Muscle layer of colon (tissue), 2 donors: ENCODE measurements at regions not wholly inside any gene's neighbourhood (a gene's known extent, or its start where the extent isn't known, plus 50 kb on each side); places are given as distances from the start of the nearest gene placed in this dataset.

Experiments
- H3K27ac ChIP-seq: one replicate; pipeline ENCODE4 v1.7.0; 2013; ENCODE audit warnings: low read depth, mild to moderate bottlenecking, low read length, moderate library complexity
- H3K27me3 ChIP-seq, 2 donors: one replicate each; pipeline ENCODE4 v1.7.0; 2013; ENCODE audit warnings: low read length in 2 of 2, mild to moderate bottlenecking in 2 of 2; ENCODE audit not compliant: insufficient read depth in 2 of 2, control insufficient read depth in 1 of 2
- H3K36me3 ChIP-seq: one replicate; pipeline ENCODE4 v1.7.0; 2013; ENCODE audit warnings: mild to moderate bottlenecking, low read length; ENCODE audit not compliant: insufficient read depth
- H3K4me1 ChIP-seq: one replicate; pipeline ENCODE4 v1.7.0; 2013; ENCODE audit warnings: mild to moderate bottlenecking, low read length; ENCODE audit not compliant: insufficient read depth
- H3K4me3 ChIP-seq, 2 donors: one replicate each; pipeline ENCODE4 v1.7.0; 2013; ENCODE audit warnings: low read length in 2 of 2, low read depth in 1 of 2, mild to moderate bottlenecking in 1 of 2, moderate library complexity in 1 of 2
- H3K9ac ChIP-seq: one replicate; pipeline ENCODE4 v1.7.0; 2013; ENCODE audit warnings: low read length
- H3K9me3 ChIP-seq: one replicate; pipeline ENCODE4 v1.7.0; 2013; ENCODE audit warnings: mild to moderate bottlenecking, low read length
- donor health status: abdominal sarcoma.
- donor health status: Adenocarcinoma of cecum.

DNA sequence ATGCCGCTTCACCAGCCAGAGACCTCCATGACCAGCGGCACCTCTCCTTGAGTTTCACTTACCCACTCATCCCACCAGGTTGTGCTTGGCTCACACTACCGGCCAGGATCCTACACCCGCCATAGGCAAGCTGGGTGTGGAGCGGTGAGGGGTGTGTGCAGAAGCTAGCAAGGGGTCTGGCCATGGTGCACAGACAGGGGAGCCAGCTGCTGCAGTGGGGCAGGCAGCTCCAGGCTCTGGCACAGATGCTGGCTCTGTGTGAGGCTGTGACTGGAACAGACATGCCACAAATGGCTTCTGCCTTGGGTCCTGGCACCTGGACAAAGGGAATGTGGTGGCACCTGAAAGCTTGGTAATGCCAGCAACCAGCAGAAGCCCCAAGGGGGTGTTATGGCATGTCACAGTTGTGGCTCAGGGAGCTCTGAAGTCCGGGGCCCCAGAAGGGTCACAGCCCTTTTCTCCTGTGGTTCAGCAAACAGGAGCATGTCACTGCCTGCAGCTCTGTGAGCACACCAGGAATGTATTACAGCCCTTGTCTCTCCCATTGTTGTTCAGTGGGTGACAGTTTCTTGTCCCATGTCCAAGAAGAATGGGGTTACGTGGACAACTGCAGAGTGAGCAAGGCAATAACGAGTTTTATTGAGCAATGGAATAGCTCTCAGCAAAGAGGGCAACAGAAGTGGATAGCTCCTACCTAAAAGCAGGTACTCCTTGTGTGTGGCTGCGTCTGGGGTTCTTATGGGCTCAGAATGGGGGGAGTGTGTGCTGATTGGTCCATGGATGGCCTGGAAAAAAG, 2791.0 kb upstream of the PCDH20 start:
- H3K36me3 ChIP-seq = no peaks in the 10 kb centered on the region
- no peak overlapping the region for H3K27ac ChIP-seq
- no peak overlapping the region for H3K4me3 ChIP-seq
- no peak overlapping the region for H3K9ac ChIP-seq
- no peaks in the 10 kb centered on the region for H3K4me1 ChIP-seq
- H3K27me3 ChIP-seq = no peaks in the 10 kb centered on the region
- no peaks in the 10 kb centered on the region for H3K9me3 ChIP-seq

DNA sequence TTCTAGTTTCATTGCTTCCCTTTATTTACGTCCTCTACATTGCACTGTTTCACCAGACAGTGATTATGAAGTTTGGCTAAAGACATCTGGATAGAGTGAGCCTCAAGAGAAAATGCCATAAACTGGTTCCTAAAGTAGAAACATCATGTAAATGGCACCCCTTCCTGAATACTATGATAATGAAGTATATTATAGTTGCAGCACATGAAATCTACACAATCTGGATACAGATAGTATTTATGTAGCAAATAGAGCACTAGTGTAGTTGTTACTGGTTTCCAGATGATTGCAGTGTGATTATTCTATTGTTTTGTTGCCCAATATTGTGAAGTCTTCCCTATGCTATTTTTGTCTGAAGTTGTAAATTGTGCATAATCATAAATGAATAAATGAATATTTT, 2786.9 kb upstream of the PCDH20 start:
- no peak overlapping the region for H3K4me3 ChIP-seq
- H3K36me3 ChIP-seq = no peaks in the 10 kb centered on the region
- H3K9me3 ChIP-seq = no peaks in the 10 kb centered on the region
- no peaks in the 10 kb centered on the region for H3K4me1 ChIP-seq
- no peaks in the 10 kb centered on the region for H3K27me3 ChIP-seq
- H3K9ac ChIP-seq = no peak overlapping the region
- H3K27ac ChIP-seq = no peak overlapping the region

DNA sequence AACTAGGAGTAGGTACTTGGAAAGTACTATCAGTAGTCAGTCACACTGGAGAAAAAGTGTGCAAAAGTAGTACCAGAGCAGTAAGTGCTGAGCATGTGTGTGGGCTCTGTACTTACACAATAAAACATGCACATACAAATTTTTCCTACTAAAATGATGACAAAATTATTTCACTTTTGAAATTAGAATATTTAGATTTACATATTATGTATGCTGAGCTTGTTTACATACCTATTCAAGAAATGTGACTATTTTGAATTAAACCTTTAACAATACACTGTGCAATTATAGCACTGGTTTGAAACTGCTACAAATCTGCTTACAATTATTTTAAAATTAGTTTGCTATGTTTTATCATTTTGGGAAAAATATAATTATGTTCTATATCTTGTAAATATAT, 2781.6 kb upstream of the PCDH20 start:
- no peak overlapping the region for H3K4me3 ChIP-seq
- no peak overlapping the region for H3K9ac ChIP-seq
- no peaks in the 10 kb centered on the region for H3K4me1 ChIP-seq
- H3K9me3 ChIP-seq = no peaks in the 10 kb centered on the region
- no peaks in the 10 kb centered on the region for H3K27me3 ChIP-seq
- no peaks in the 10 kb centered on the region for H3K36me3 ChIP-seq
- H3K27ac ChIP-seq = no peak overlapping the region

DNA sequence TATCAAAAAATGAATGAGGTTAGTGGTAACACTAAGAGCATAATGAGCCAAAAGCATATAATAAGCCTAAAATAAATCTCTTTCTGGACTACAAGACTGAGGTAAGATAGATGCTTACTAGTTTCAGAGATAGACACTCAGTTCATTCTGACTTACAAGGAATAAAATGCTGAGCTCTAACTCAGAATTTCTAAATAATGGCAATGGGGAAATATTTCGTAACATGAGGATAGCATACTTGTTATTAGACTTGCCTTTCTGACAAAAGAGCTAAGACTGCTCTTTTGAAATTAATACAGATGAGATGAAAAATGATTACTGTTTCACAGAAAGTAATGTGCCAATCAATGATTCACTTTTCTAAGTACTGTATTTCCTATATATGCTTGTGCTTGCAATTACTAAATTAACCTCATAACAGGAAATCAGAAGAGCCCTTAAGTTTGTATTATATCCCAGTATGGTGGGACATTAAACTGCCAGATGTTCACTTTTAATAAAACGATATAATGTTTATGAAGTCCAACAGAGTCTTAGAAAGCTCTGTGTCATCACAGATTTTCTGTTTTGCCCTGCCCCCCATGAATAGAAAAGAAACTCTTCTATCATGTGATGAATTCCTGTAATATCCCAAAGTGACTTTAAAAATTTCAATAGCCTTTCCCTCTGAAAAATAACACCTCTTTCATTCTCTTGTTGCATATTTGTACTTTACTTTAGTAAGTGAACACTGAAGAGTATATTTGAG, 2771.0 kb upstream of the PCDH20 start:
- no peaks in the 10 kb centered on the region for H3K9me3 ChIP-seq
- H3K9ac ChIP-seq = no peak overlapping the region
- H3K36me3 ChIP-seq = no peaks in the 10 kb centered on the region
- H3K4me3 ChIP-seq = no peak overlapping the region
- no peak overlapping the region for H3K27ac ChIP-seq
- H3K4me1 ChIP-seq = no peaks in the 10 kb centered on the region
- H3K27me3 ChIP-seq = no peaks in the 10 kb centered on the region

DNA sequence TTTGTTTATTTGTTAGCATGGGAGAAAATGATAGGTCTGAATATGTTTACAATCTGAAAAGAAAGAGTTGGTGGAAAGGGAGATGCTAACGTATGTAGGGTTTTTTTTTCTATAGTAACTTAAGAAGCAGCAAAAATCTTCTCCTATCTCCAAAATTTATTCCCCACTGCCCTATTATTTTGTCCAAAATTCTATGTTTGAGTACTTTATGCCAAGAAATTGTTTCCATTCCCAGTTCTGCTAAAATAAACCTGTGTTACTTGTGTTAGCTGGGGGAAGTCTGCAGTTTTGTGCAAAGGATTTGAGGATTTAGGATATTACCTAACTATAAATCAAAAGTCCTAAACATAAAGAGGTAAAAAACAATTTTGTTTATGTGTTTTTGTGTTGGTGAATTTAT, 2770.4 kb upstream of the PCDH20 start:
- Histone ChIP-seq H3K27ac (no peak overlapping the region), H3K4me3 (no peak overlapping the region), H3K4me1 (no peaks in the 10 kb centered on the region), H3K36me3 (no peaks in the 10 kb centered on the region), H3K27me3 (no peaks in the 10 kb centered on the region), H3K9ac (no peak overlapping the region), H3K9me3 (no peaks in the 10 kb centered on the region)

DNA sequence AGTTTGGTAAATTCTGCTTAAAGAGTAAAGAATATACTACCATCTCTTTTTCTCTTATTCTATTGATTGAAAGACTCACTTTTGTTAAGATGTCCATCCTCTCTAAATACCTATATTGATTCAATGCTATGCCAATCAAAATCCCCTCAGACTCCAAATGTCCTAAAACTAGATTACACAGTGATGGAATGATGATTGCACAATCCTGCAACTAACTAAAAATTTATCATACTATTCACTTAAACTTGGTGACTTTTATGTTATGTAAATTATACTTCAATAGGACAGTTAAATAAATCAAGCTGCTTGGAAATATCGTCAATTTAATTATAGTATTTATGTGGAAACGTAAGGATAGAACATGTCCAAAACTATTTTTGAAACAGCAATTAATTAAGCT, 2765.1 kb upstream of the PCDH20 start:
- H3K9ac ChIP-seq = no peak overlapping the region
- H3K27ac ChIP-seq = no peak overlapping the region
- H3K36me3 ChIP-seq = no peaks in the 10 kb centered on the region
- H3K27me3 ChIP-seq = no peaks in the 10 kb centered on the region
- H3K4me3 ChIP-seq = no peak overlapping the region
- H3K9me3 ChIP-seq = no peaks in the 10 kb centered on the region
- no peaks in the 10 kb centered on the region for H3K4me1 ChIP-seq

DNA sequence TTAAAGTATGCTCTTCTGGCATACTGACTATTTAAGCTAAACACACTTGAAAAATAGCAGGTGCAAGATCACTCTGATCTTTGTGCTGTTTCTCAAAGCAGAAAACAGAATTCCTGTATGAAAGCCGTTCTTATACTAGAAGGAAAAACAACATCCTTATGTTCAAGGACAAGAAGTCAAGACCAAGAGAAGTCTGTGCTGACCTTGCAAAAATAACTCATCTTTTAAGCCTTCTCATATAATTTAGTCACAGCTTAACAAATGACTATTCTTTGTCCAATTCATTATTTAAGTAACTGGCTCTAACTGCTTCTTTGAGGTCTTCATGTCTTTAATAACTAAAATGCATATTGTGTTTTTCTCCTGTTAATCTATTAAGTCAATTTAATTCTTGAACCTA, 2750.2 kb upstream of the PCDH20 start:
- Histone ChIP-seq H3K36me3 (no peaks in the 10 kb centered on the region), H3K27ac (no peak overlapping the region), H3K9ac (no peak overlapping the region), H3K27me3 (no peaks in the 10 kb centered on the region), H3K9me3 (no peaks in the 10 kb centered on the region), H3K4me3 (no peak overlapping the region), H3K4me1 (no peaks in the 10 kb centered on the region)

DNA sequence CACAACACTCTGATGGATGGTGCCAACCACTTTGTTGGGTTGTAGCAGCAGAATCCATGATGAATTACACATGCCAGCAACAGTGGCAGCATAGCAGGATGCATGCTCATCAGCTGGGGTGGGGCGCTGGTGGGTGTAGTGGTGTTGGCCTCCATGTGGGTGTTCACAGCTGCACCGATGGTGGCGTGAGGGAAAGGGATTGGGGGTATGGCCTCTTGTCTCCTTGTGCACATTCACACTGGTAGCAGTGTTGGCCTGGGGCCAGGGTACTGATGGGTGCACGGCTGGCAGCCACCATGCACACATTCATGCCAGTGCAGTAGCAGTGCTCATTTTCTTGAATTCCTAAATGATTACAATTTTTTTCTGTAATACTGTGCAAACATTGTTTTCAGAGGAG, 2748.8 kb upstream of the PCDH20 start:
- Histone ChIP-seq H3K4me1 (no peaks in the 10 kb centered on the region), H3K9ac (no peak overlapping the region), H3K27me3 (no peaks in the 10 kb centered on the region), H3K4me3 (no peak overlapping the region), H3K27ac (no peak overlapping the region), H3K36me3 (no peaks in the 10 kb centered on the region), H3K9me3 (no peaks in the 10 kb centered on the region)

DNA sequence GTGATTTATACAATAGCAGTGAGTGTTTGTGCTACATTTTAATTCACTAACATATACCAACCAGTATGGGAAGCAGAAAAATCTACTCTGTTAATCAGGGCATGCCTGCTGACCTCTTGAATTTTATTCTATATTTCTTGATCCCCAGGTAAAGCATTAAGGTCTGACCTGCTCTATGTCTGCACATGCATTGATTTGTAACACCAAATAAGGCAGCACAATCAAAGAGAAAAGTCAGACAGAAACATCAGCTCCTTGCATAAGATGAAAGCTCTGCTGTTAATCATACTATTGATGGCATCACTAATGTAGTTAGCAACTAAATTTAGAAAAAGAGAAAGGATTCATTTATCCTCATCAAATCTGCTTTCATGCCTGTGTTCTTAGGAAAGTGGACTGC, 2744.8 kb upstream of the PCDH20 start:
- Histone ChIP-seq H3K4me1 (no peaks in the 10 kb centered on the region), H3K9me3 (no peaks in the 10 kb centered on the region), H3K27me3 (no peaks in the 10 kb centered on the region), H3K4me3 (no peak overlapping the region), H3K27ac (no peak overlapping the region), H3K9ac (no peak overlapping the region), H3K36me3 (no peaks in the 10 kb centered on the region)

DNA sequence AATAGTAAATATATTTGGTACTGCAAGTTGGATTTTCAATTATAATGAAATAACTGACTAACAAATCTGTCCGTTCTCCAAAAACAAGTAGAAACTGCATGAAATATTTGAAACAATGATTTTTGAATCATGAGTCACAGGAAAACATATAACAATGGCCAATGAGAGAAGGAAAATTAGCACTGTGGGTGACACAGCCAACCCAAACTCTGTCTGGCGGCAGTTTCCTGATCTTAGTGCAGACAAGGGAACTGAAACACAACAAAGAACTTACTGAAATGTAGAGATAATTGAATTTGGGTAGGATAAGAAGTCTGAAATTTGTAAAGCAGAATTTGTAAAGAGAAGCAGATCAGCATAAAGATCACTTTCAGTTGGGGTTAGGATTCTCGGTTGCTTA, 2743.3 kb upstream of the PCDH20 start:
- H3K27ac ChIP-seq = no peak overlapping the region
- H3K9me3 ChIP-seq = no peaks in the 10 kb centered on the region
- H3K4me1 ChIP-seq = no peaks in the 10 kb centered on the region
- H3K36me3 ChIP-seq = no peaks in the 10 kb centered on the region
- no peak overlapping the region for H3K4me3 ChIP-seq
- no peaks in the 10 kb centered on the region for H3K27me3 ChIP-seq
- H3K9ac ChIP-seq = no peak overlapping the region

DNA sequence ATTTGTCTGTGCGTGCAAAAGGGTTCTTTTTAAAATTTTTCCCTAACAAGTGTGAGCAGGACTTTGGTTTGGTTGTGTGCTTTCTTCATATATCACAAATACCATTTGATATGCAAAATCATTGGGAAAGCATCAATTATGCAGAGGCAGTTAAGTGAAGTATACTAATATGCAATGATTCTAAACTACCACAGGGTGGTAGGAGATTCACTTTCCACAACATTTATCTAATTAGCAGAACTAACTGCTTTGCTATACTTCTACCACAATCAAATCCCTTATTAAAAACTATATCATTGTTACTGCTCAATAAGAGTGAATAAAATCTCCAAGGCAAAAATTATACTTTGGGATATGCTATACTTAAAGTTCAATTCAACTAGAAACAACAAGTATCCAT, 2738.9 kb upstream of the PCDH20 start:
- H3K36me3 ChIP-seq = no peaks in the 10 kb centered on the region
- no peaks in the 10 kb centered on the region for H3K9me3 ChIP-seq
- no peak overlapping the region for H3K27ac ChIP-seq
- no peak overlapping the region for H3K9ac ChIP-seq
- no peak overlapping the region for H3K4me3 ChIP-seq
- H3K27me3 ChIP-seq = no peaks in the 10 kb centered on the region
- no peaks in the 10 kb centered on the region for H3K4me1 ChIP-seq

DNA sequence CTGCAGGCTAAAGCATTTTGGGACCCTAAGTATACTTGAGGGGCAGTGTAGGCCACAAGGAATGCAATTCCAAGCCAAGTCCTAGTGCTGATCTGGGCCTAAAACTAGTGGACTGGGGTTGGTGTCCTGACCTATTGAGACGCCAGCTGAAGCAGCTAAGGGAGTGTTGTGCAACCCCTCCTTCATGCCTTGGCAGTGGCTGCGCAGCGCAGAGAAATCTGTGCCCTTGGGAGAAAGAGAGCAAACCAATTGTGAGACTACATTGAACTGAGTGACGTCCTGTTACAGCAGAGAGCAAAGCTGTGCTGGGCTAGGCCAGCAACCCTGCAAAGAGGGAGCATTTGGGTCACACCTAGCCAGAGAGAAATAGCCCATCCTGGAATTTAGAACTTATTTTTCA, 2715.0 kb upstream of the PCDH20 start:
- no peaks in the 10 kb centered on the region for H3K36me3 ChIP-seq
- no peaks in the 10 kb centered on the region for H3K9me3 ChIP-seq
- H3K9ac ChIP-seq = no peak overlapping the region
- H3K27me3 ChIP-seq = no peaks in the 10 kb centered on the region
- H3K4me3 ChIP-seq = no peak overlapping the region
- H3K4me1 ChIP-seq = no peaks in the 10 kb centered on the region
- H3K27ac ChIP-seq = no peak overlapping the region
